GM19467 (cell line): ENCODE measurements at regions not wholly inside any gene's neighbourhood (a gene's known extent, or its start where the extent isn't known, plus 50 kb on each side); places are given as distances from the start of the nearest gene placed in this dataset.

Source experiments
- ATAC-seq: cut with Tn5 transposase; IDR thresholded peaks from one replicate; pipeline ENCODE4 v1.9.1; 2021; ENCODE audit warnings: mild to moderate bottlenecking, moderate library complexity; ENCODE audit not compliant: unreplicated experiment

DNA sequence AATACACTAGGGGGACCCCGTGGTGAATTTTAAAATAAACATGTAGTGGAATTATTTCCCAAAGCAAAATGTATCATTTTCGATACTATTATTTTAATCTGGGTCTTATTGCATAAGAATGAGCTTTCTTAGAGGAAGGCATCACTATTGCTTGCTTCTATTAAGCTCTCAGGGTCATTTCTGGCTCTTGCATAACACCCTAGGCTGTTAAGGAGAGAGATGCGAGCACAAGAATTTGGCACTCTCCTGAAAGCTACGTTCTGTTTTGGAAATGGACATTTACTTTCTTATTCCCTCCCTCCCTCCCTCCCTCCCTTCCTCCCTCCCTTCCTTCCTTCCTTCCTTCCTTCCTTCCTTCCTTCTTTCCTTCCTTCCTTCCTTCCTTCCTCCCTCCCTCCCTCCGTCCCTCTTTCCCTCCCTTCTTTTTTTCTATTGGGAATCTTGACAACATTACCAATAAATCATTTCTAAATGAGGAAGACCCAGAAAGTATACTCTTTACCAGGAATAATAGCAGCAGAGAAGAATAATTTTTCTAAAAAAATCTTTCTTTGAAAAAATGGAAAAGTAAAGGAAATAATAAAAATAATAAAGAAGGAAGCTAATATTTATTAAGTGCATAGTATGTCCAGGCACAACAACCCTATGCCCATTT, 83.6 kb upstream of the BDNF start:
- no peak for ATAC-seq

DNA sequence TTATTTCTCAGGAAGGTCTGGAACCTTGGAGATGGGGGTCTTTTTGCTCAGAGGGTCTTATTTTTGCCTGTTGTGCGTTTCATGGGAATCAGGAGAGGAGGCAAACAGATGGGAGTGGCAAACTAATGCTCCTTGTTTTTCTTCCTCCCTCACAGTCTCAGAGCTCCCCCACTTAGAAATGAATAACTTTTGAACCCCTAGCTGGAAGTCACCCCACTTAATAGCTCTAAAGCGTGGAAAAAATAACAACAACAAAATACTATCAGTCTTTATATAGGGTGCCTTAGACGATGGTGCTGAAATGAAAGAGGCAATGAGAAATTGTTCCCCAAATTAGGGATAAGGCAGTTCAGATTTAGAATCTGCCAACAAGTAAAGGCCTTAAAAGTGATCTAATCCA, 76.8 kb upstream of the BDNF start:
- ATAC-seq: no peak

DNA sequence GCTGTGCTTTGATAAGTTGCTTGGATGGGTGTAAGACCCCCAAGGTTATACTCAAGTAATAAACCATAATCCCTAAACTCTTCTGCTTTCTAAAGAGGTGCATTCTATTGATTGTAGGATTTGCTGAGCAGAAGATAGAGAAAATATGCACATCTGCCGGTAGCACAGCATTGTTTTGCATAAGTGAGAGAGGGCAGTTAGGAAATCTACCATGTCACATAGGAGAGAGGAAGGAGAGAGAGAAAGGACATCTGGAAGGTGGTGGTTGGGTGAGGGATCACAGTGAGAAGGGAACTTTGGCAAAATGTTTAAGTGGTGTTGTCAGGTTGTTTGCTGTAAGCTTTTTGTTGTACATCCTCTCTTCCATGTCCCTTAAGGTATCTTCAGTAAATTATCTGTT, 73.6 kb upstream of the BDNF start:
- ATAC-seq: no peak

DNA sequence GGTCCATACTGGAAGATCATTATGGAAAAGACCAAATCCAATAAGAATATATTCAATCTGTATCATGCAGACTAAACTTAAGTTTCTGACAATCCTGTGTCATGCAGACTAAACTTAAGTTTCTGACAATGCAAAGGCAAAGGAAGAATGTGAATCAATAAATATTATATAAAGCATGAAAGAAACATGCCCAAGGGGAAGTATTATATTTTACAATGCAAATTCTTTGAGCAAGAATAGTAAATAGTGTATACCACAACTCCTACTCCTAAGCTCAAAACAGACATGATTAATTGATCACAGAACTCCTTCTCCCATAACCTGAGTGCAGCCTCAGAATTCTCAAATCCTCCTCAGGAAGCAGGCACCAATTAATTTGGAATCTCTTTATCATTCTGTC, 71.3 kb upstream of the BDNF start:
- ATAC-seq: no peak

DNA sequence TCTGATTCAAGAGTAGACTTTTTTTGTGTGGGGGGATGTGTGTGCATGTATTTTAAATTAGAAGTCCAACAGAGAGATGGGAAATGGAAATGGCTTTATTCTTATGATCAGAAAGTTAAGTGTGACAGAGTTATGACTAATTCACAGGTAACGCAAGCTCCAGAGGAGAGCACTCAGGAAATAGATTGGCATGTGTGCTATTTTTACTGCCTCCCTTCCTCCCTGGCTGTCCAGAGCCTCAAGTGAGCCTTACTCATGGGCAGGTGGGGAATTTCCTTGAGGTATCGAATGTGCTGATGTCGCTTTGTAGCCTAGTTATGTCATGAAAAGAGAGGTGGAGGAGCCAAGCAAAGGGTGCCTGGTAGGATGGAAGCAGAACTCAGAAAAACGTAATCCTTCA, 70.3 kb upstream of the BDNF start:
- no peak for ATAC-seq

DNA sequence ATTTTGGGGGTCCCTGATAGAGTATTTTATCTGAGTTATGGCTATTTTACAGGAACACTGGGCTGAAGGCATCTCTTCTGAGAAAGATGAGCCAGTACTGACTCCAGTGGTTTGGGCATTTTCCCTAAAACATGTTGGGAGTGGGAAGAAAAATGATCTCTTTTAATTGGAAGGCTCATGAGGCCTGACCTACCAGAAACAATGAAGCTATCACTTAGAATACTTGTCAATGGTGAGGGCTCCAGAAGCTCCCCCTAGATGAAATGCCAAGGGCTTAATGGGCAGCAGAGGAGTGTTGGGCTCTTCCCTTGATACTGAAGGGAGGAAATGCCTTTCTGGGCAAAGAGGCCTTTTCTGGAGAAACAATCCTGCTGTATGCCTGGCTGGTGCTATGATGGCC, 63.5 kb upstream of the BDNF start:
- ATAC-seq: no peak

DNA sequence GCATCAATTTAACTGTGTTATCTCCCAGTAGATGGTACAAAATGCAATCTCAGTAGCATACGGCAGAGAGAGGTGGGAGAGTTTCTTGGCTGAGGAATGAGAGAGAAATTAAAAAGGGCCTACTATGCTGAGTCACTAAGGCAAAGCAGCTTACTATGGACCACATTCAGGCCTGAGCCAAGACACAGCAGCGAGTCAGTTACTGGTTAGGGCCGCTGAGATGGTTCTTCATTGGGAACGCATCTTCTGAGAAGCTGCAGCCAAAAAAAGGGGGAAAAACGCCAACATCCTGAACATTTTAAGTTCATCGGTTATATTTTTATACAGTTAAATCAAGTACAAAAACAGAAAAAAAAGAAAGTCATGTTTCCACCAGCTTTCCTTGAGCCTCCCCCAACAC, 61.1 kb upstream of the BDNF start:
- no peak for ATAC-seq

DNA sequence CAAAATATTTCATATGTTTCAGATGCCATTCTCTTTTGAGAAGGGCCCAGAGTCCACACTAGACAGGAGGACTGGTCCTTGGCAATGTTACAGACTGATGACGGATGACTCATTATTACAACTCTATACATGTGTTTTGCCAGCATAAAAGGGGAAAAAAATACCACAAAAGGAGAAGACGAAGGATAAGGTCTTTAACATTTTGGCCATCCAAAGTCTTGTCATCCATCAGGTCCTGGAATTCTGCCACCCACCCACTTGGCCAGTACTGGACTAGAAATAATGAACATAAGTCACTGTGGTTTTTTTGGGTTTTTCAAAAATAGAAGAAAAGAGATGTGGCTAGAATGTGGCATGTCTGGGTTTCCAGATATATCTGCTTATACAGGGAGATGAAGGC, 57.7 kb upstream of the BDNF start:
- ATAC-seq: no peak

DNA sequence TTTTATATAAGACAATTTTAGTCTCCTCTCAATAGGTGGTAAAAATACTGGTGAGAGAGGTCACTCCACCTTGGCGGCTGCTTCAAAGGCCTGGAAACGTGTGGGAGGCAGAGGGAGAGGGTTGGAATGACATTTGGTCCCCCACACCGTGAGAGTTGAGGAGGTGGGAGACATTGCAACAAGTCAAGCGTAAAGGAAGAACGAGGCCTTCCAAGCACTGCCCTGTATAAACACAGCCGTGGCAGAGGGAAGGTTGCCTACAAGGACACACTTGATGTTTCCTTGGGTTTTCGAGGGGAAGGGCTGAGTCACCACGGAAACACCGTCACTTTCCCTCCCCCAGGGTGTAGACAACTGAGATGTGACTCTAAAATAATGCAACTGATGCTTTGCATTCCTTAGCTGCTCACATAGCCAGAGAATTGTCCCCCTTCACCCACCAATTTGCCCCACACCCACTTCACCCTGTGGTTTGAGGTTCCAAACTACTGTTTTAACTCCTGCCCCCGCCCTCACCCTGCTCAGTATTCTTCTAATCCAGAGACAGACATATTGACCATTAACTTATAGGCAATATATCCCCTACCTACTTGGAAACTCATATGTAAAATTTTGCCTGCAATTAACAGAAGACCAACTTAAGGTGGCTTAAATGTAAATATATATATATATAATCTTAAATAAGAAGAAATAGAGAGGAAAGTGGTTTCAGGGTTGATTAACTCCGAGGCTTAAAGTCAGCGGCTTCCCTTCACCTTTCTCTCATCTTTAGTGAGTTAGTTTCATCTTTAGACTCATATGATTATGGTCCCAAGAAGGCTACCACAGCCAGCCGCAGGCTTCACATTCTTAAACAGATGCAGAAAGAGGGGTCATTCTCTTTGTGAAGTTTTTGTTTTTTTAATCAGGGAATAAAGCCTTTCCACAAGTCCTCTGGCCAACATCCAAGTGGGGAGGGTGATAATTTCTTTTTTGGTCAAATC, 54.1 kb upstream of the BDNF start:
- ATAC-seq: no peak
